ENCODE measurements at regions not wholly inside any gene's neighbourhood (a gene's known extent, or its start where the extent isn't known, plus 50 kb on each side); places are given as distances from the start of the nearest gene placed in this dataset.

- no peak for TF ChIP-seq FOXP2 (optimal IDR thresholded peaks at IDR 0.05; ENCODE audit: borderline replicate concordance, extremely low read depth, extremely low read length, insufficient read depth)
- TF ChIP-seq TAF1 (IDR thresholded peaks at IDR 0.05; ENCODE audit: borderline replicate concordance, insufficient read depth, low read length) = no peak
- TF ChIP-seq REST (IDR thresholded peaks at IDR 0.05; ENCODE audit: insufficient read depth in 1 of 2, low read depth in 2 of 2, low read length in 2 of 2) = no peak
- no peak for TF ChIP-seq SIN3A (IDR thresholded peaks at IDR 0.05; ENCODE audit: borderline replicate concordance, insufficient read depth, low read length)
- TF ChIP-seq POLR2AphosphoS5 (IDR thresholded peaks at IDR 0.05; ENCODE audit: low read depth, low read length) = no peak
These were observed 445.3 kb downstream of the ADGRL2 start for GRCh38 chr1:82246050-82246449.

GRCh38 chr1:82245345-82246014, 444.7 kb downstream of the ADGRL2 start:
- TF ChIP-seq POLR2AphosphoS5 (IDR thresholded peaks at IDR 0.05; ENCODE audit: low read depth, low read length) (no peak), TAF1 (IDR thresholded peaks at IDR 0.05; ENCODE audit: borderline replicate concordance, insufficient read depth, low read length) (no peak), REST (IDR thresholded peaks at IDR 0.05; ENCODE audit: insufficient read depth in 1 of 2, low read depth in 2 of 2, low read length in 2 of 2) (no peak)

GRCh38 chr1:82240571-82240970, 439.8 kb downstream of the ADGRL2 start:
- TF ChIP-seq REST (IDR thresholded peaks at IDR 0.05; ENCODE audit: insufficient read depth in 1 of 2, low read depth in 2 of 2, low read length in 2 of 2) = no peak
- no peak for TF ChIP-seq TAF1 (IDR thresholded peaks at IDR 0.05; ENCODE audit: borderline replicate concordance, insufficient read depth, low read length)

- no peak for TF ChIP-seq POLR2AphosphoS5 (IDR thresholded peaks at IDR 0.05; ENCODE audit: low read depth, low read length)
- TF ChIP-seq REST (IDR thresholded peaks at IDR 0.05; ENCODE audit: insufficient read depth in 1 of 2, low read depth in 2 of 2, low read length in 2 of 2) = no peak
- no peak for TF ChIP-seq TAF1 (IDR thresholded peaks at IDR 0.05; ENCODE audit: borderline replicate concordance, insufficient read depth, low read length)
- TF ChIP-seq FOXP2 (optimal IDR thresholded peaks at IDR 0.05; ENCODE audit: borderline replicate concordance, extremely low read depth, extremely low read length, insufficient read depth) = no peak
- no peak for TF ChIP-seq SIN3A (IDR thresholded peaks at IDR 0.05; ENCODE audit: borderline replicate concordance, insufficient read depth, low read length)
These were observed 429.9 kb downstream of the ADGRL2 start for GRCh38 chr1:82230667-82231066.
